ENCODE measurements at regions not wholly inside any gene's neighbourhood (a gene's known extent, or its start where the extent isn't known, plus 50 kb on each side); places are given as distances from the start of the nearest gene placed in this dataset.
A peak's percentile ranks its signal among the peaks of the same experiment; 100 is the strongest.

DNA sequence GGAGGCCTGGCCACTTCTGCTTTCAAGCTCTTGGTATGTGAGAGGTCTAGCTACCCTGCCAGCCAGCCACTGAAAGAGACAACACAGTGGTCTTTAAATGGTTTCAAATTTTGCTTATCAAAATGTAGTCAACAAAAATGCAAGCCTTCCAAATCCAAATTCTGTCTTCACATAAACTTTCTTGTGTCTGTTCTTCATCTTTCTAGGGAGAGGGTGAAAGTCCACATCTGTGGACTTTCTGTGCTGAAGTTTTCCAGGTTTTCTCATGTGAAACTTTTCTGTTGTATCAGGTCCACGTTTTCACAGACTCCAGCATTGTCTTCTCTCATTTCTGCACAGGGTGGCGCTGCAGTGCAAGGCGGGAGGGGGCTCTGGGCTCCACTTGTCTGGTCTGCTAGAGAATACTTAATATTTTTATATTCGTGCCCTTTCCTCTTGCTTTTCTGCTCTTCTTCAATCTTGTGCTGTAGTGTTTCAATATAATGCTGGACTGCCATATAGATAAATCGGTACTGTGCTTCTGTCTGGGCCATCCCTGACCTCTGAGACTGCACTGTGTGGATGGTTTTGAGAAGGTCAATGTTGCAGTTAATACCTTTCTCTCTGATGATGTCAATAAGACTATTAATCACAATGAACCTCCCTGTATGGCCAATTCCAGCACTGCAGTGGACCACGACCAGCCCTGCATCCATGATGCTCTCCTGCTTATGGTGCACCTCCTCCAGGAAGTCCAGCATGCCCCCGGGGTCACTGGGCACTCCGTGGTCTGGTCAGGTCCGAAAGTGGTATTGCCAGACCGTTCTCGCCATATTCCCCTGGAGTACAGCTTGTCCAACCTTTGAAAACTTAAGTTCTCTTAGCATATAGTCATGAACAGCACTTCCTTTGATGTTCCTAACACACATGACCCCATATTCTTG lies 161.6 kb upstream of the TNFAIP3 start:
- peak; percentile 57 for DNase-seq (ENCODE audit: low spot score)
- TF ChIP-seq RAD21 (IDR thresholded peaks at IDR 0.05) (peak; percentile 95 to 97), YY1 (IDR thresholded peaks at IDR 0.05) (no peak), RXRA (IDR thresholded peaks at IDR 0.05) (no peak)
- TF ChIP-seq, protein P1, sequence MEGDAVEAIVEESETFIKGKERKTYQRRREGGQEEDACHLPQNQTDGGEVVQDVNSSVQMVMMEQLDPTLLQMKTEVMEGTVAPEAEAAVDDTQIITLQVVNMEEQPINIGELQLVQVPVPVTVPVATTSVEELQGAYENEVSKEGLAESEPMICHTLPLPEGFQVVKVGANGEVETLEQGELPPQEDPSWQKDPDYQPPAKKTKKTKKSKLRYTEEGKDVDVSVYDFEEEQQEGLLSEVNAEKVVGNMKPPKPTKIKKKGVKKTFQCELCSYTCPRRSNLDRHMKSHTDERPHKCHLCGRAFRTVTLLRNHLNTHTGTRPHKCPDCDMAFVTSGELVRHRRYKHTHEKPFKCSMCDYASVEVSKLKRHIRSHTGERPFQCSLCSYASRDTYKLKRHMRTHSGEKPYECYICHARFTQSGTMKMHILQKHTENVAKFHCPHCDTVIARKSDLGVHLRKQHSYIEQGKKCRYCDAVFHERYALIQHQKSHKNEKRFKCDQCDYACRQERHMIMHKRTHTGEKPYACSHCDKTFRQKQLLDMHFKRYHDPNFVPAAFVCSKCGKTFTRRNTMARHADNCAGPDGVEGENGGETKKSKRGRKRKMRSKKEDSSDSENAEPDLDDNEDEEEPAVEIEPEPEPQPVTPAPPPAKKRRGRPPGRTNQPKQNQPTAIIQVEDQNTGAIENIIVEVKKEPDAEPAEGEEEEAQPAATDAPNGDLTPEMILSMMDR (IDR thresholded peaks at IDR 0.05; ENCODE audit: low read depth, low read length, missing input control) = peak; percentile 85
- Histone ChIP-seq H3K36me3 (ENCODE audit: control insufficient read depth in 4 of 4, insufficient read depth in 3 of 4, low read depth in 1 of 4, low read length in 3 of 4) (no peaks in the 10 kb centered on the region), H3K27ac (ENCODE audit: low read depth in 1 of 2, low read length in 2 of 2) (no peak overlapping the region), H3K9ac (ENCODE audit: low read depth in 1 of 2, low read length in 2 of 2) (no peak overlapping the region), H3K9me3 (ENCODE audit: control insufficient read depth in 4 of 4, low read length in 3 of 4) (no peaks in the 10 kb centered on the region), H3K27me3 (ENCODE audit: control insufficient read depth in 4 of 4, insufficient read depth in 4 of 4, low read length in 3 of 4) (no peaks in the 10 kb centered on the region), H3K4me3 (ENCODE audit: low read depth in 1 of 3, low read length in 3 of 3) (no peak overlapping the region), H3K4me1 (ENCODE audit: control insufficient read depth in 4 of 4, insufficient read depth in 4 of 4, low read length in 3 of 4) (peaks cover 0 to 11% (median 6%) of the 10 kb centered on the region in 4 donors)
- 49% methylated on average over 11 of the region's 11 CpGs for WGBS

DNA sequence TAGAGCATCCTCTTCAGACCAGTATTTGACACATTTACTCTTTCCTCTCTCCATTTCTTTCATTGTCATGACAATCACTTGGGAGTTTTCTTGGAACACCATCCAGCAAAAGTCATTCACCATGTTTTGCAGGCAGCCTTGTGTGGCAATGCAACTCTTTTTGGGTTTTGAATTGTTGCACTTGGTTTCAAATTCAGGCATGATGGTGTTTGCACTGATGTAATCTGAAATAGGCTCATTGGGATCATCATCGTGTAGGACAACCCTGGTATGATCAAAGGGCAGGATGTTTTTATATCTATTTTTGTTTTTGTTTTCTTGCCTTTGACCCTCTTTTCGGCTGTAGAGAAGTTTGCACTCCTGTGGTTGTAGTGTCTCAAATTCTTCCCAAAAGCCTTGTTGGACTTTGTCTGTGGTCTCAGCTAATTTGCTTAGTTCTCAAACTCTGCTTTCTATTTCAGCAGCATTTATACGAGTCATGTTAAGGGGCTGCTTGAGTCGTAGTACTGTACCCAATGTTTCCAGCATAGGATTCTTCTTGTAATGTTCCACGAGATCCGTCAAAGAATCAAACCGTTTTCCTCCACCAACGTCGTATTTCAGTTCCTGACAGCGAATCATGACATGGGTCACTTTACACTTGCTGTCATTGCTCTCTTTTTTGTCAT lies 160.8 kb upstream of the TNFAIP3 start:
- H3K9ac ChIP-seq (ENCODE audit: low read depth in 1 of 2, low read length in 2 of 2) = no peak overlapping the region
- H3K4me1 ChIP-seq (ENCODE audit: control insufficient read depth in 4 of 4, insufficient read depth in 4 of 4, low read length in 3 of 4) = peaks cover 0 to 12% (median 6%) of the 10 kb centered on the region in 4 donors
- H3K4me3 ChIP-seq (ENCODE audit: low read depth in 1 of 3, low read length in 3 of 3) = no peak overlapping the region
- no peaks in the 10 kb centered on the region for H3K36me3 ChIP-seq (ENCODE audit: control insufficient read depth in 4 of 4, insufficient read depth in 3 of 4, low read depth in 1 of 4, low read length in 3 of 4)
- WGBS = 66% methylated on average over 10 of the region's 10 CpGs
- DNase-seq (ENCODE audit: low spot score) = no peak
- H3K9me3 ChIP-seq (ENCODE audit: control insufficient read depth in 4 of 4, low read length in 3 of 4) = no peaks in the 10 kb centered on the region
- H3K27me3 ChIP-seq (ENCODE audit: control insufficient read depth in 4 of 4, insufficient read depth in 4 of 4, low read length in 3 of 4) = no peaks in the 10 kb centered on the region
- TF ChIP-seq TAF1 (conservative IDR thresholded peaks at IDR 0.05) = no peak
- TF ChIP-seq, protein P2, sequence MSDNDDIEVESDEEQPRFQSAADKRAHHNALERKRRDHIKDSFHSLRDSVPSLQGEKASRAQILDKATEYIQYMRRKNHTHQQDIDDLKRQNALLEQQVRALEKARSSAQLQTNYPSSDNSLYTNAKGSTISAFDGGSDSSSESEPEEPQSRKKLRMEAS (IDR thresholded peaks at IDR 0.05) = no peak
- TF ChIP-seq, protein P3, sequence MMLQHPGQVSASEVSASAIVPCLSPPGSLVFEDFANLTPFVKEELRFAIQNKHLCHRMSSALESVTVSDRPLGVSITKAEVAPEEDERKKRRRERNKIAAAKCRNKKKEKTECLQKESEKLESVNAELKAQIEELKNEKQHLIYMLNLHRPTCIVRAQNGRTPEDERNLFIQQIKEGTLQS (IDR thresholded peaks at IDR 0.05) = no peak
- TF ChIP-seq JUND (IDR thresholded peaks at IDR 0.05) = no peak
- TF ChIP-seq, protein P4, sequence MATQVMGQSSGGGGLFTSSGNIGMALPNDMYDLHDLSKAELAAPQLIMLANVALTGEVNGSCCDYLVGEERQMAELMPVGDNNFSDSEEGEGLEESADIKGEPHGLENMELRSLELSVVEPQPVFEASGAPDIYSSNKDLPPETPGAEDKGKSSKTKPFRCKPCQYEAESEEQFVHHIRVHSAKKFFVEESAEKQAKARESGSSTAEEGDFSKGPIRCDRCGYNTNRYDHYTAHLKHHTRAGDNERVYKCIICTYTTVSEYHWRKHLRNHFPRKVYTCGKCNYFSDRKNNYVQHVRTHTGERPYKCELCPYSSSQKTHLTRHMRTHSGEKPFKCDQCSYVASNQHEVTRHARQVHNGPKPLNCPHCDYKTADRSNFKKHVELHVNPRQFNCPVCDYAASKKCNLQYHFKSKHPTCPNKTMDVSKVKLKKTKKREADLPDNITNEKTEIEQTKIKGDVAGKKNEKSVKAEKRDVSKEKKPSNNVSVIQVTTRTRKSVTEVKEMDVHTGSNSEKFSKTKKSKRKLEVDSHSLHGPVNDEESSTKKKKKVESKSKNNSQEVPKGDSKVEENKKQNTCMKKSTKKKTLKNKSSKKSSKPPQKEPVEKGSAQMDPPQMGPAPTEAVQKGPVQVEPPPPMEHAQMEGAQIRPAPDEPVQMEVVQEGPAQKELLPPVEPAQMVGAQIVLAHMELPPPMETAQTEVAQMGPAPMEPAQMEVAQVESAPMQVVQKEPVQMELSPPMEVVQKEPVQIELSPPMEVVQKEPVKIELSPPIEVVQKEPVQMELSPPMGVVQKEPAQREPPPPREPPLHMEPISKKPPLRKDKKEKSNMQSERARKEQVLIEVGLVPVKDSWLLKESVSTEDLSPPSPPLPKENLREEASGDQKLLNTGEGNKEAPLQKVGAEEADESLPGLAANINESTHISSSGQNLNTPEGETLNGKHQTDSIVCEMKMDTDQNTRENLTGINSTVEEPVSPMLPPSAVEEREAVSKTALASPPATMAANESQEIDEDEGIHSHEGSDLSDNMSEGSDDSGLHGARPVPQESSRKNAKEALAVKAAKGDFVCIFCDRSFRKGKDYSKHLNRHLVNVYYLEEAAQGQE (IDR thresholded peaks at IDR 0.05) = no peak
- TF ChIP-seq NR2F2 (IDR thresholded peaks at IDR 0.05) = no peak
- no peak for TF ChIP-seq FOXA1 (IDR thresholded peaks at IDR 0.05)
- TF ChIP-seq YY1 (IDR thresholded peaks at IDR 0.05) = no peak
- TF ChIP-seq, protein P5, sequence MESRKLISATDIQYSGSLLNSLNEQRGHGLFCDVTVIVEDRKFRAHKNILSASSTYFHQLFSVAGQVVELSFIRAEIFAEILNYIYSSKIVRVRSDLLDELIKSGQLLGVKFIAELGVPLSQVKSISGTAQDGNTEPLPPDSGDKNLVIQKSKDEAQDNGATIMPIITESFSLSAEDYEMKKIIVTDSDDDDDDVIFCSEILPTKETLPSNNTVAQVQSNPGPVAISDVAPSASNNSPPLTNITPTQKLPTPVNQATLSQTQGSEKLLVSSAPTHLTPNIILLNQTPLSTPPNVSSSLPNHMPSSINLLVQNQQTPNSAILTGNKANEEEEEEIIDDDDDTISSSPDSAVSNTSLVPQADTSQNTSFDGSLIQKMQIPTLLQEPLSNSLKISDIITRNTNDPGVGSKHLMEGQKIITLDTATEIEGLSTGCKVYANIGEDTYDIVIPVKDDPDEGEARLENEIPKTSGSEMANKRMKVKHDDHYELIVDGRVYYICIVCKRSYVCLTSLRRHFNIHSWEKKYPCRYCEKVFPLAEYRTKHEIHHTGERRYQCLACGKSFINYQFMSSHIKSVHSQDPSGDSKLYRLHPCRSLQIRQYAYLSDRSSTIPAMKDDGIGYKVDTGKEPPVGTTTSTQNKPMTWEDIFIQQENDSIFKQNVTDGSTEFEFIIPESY (IDR thresholded peaks at IDR 0.05) = no peak
- no peak for TF ChIP-seq HNF4A (conservative IDR thresholded peaks at IDR 0.05)
- TF ChIP-seq, protein P1 (IDR thresholded peaks at IDR 0.05; ENCODE audit: low read depth, low read length, missing input control) = no peak
- no peak for TF ChIP-seq RAD21 (IDR thresholded peaks at IDR 0.05)
- no peak for TF ChIP-seq FOXA2 (IDR thresholded peaks at IDR 0.05)
- TF ChIP-seq EGR1 (IDR thresholded peaks at IDR 0.05; ENCODE audit: low read depth in 2 of 2) = no peak
- no peak for TF ChIP-seq HNF4G (IDR thresholded peaks at IDR 0.05)
- TF ChIP-seq RXRA (IDR thresholded peaks at IDR 0.05) = no peak
- no peak for TF ChIP-seq GABPA (IDR thresholded peaks at IDR 0.05 in 1 of 2, conservative IDR thresholded peaks at IDR 0.05 in 1 of 2)
- no peak for TF ChIP-seq SP1 (IDR thresholded peaks at IDR 0.05)
- H3K27ac ChIP-seq (ENCODE audit: low read depth in 1 of 2, low read length in 2 of 2) = no peak overlapping the region
